GM19025 (cell line): ENCODE measurements at regions not wholly inside any gene's neighbourhood (a gene's known extent, or its start where the extent isn't known, plus 50 kb on each side); places are given as distances from the start of the nearest gene placed in this dataset.

Experiments used
- ATAC-seq: cut with Tn5 transposase; IDR thresholded peaks from one replicate; pipeline ENCODE4 v1.9.1; 2021; ENCODE audit warnings: mild to moderate bottlenecking, low read depth, moderate library complexity; ENCODE audit not compliant: unreplicated experiment

DNA sequence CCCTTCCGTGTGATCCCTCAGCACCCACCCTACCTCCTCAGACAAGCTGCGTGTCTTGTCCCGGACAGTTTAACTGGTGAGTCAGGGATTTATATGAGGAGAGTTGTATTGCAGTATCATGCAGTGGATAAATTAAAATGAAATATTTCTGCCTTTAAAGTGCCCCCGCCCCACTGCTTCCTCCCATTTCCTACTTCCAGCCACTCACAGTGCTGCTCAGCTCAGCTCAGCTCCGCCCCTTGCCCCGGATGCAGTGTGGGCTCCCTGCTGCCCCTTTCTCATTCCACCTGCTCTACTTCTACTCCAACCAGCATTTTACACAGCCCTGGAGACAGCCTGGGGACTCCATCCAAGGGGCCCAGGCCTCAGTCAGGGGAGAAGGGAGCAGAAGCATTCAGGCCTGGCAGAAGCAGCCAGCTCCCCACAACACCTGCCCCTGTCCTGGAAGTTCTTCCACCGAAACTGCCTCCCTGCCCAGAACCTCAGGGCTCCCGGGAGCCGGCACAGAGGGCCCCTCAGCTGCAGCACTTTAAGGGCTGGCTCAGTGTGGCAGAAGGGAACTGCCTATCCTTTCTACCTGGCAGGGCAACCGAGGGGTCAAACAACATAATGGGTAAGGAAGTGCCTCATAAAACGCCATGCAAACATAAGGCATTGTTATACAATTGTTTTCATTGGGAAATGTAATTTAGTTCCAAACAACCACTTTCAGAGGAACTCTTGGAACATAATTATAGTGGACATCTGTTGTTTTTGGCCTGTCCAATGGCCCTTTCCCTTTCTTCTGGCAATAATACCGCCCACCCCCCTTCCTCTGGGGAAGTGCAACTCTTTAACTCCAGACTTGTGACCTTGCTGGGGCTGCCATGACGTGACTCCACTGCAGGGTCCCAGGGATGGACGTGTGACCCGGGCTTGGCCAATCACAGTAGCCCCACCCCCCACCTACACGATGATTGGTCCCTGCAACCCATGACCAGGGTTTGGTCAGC lies 102.3 kb downstream of the LIPG start:
- ATAC-seq = no peak

GRCh38 chr18:49662506-49662905 lies 100.6 kb downstream of the LIPG start:
- ATAC-seq = no peak

DNA sequence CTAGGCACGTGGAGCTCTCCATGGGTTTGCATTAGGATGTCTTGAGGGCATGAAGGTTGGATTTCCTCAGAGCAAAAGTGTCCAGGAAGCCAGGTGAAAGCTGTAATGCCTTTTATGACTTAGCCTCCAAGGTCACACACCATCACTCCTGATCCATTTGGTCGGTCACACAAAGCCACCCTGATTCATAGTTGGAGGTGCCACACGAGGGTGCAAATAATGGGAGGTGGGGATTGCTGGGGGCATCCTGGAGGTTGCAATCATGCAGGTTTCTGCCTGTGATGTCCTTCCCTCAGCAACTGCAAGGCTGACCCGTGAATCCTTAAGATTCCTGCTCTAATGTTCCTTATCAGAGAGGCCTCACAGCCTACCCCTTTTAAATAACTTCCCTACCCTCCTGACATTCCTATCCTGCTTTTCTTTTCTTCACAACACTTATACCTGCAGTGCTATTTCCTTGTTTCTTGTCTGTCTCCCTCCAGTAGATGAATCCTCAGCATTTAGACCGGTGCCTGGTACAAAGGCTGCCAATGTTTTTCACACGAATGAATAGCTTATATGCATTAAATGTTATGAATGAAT lies 97.1 kb downstream of the LIPG start:
- no peak for ATAC-seq

DNA sequence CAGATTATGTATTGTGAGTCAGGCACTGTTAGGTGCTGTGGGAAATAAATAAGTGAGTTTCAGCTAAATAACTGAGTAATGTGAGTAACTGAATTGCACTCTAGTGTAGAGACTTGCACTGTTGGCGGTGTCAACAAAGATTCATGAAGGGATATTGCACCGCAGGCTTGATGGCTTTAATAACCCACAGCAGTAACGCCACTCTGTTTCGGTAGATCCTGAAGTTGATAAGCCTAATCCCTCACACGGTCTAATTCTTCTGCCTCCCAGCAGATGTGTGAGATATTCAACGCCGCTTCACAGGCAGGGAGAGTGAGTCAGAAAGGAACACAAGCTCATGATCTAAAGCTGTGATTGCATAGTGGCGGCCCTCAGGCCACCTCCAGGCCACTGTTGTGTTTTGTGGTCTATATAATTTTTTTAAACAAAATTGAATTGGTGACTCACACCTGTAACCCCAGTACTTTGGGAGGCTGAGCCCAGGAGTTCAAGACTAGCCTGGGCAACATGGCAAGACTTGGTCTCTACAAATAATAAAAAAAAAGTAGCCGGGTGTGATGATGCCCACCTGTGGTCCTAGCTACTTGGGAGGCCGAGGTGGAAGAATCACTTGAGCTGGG lies 94.3 kb downstream of the LIPG start:
- no peak for ATAC-seq

GRCh38 chr18:49655266-49656072 lies 93.6 kb downstream of the LIPG start:
- no peak for ATAC-seq

- no peak for ATAC-seq
These were observed 92.5 kb downstream of the LIPG start for GRCh38 chr18:49654347-49654746.

- no peak for ATAC-seq
These were observed 91.2 kb downstream of the LIPG start for GRCh38 chr18:49652881-49653724.

- ATAC-seq = no peak
These were observed 89.2 kb downstream of the LIPG start for GRCh38 chr18:49651033-49651432.

DNA sequence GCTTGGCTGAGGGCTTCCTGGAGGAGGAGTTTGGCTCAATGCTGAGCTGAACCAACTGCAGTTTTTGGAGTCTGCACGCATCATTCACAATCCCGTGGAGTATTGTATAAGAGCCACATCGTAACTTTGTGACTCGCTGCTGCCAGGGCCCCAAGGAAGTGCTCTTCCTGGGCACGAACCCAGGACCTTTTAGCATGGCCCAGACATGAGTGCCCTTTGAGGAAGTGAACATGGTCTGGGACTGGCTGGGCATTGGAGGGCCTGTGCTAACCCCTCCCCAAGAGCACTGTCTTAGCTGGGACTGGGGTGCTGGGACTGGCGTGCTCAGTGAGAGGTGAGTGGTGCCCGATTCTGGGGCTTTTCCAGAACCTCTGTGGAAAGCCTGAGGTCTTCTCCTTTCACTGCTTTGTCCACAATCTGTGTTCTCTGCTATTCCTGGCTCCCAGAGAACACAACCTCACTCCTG lies 88.6 kb downstream of the LIPG start:
- no peak for ATAC-seq

DNA sequence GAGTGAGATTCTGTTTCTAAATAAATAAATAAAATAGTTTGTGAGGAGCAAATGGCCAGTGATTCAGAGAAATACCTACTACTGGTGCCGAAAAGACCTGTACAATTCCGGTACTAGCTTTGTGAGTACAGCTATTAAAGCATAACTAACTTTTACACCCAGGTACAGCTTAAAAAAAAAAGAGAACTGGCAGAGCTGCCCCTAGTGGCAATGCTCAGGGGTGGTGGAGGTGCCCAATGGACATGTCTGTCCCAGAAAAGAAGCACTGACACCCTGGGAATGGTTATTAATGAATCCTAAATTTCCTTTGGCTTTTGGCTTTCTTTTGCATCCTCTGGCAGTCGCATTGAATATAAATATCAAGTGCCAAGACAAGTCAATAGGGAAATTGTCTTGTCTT lies 87.0 kb downstream of the LIPG start:
- ATAC-seq = no peak
